Upper lobe of right lung (tissue), 1 donor: ENCODE measurements at regions not wholly inside any gene's neighbourhood (a gene's known extent, or its start where the extent isn't known, plus 50 kb on each side); places are given as distances from the start of the nearest gene placed in this dataset.

ENCODE experiments used
- ATAC-seq: fragments of 200-7000 bp; cut with Tn5 transposase; one replicate; pipeline ENCODE4 v1.9.1; 2020; ENCODE audit warnings: mild to moderate bottlenecking, moderate library complexity
- DNase-seq: peaks from one replicate; pipeline ENCODE4 v3.0.0-alpha.2; 2020
- H3K27ac ChIP-seq: fragments of 200-600 bp; one replicate; pipeline ENCODE4 v1.8.0; 2022
- H3K27me3 ChIP-seq: fragments of 200-600 bp; one replicate; pipeline ENCODE4 v1.8.0; 2022; ENCODE audit warnings: mild to moderate bottlenecking
- H3K36me3 ChIP-seq: fragments of 200-600 bp; one replicate; pipeline ENCODE4 v1.8.0; 2022
- H3K4me1 ChIP-seq: fragments of 200-600 bp; one replicate; pipeline ENCODE4 v1.8.0; 2022
- H3K4me3 ChIP-seq: fragments of 200-600 bp; one replicate; pipeline ENCODE4 v1.8.0; 2022; ENCODE audit warnings: mild to moderate bottlenecking
- H3K9me3 ChIP-seq: fragments of 200-600 bp; one replicate; pipeline ENCODE4 v1.8.0; 2022
- intact Hi-C: fragments of 100-400 bp; cut with DNase I; formaldehyde crosslinking; loops from one replicate; pipeline ENCODE4 v1.11.0; 2022
- TF ChIP-seq, protein P1 (sequence below): fragments of 200-600 bp; IDR thresholded peaks from one replicate; pipeline ENCODE4 v1.8.0; 2022; ENCODE audit warnings: antibody characterized with exemption
- donor health status: DM: no; HTN: yes; CAD: no; lungs with severe emphysema.

DNA sequence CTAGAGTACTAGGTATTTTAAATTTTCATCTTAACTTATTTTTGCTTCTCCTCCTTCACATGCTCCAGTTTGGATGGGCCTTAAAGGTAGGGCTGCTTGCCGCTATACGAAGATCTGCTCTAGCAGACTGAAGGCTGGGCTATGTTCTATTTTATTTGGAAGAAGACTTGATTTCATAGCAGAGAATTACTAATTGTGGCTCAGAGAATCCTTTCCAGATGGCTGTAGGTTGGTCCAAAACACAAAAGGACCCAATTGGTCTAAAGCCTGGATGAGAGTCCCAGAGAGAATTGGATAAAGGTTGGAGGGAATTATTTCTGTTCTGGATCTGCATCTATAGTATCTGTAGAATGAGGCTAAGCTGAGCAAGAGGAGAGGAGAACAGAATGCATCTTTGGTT, 719.4 kb upstream of the PTBP2 start:
- H3K27me3 ChIP-seq = no peaks in the 10 kb centered on the region
- no peak overlapping the region for H3K27ac ChIP-seq

DNA sequence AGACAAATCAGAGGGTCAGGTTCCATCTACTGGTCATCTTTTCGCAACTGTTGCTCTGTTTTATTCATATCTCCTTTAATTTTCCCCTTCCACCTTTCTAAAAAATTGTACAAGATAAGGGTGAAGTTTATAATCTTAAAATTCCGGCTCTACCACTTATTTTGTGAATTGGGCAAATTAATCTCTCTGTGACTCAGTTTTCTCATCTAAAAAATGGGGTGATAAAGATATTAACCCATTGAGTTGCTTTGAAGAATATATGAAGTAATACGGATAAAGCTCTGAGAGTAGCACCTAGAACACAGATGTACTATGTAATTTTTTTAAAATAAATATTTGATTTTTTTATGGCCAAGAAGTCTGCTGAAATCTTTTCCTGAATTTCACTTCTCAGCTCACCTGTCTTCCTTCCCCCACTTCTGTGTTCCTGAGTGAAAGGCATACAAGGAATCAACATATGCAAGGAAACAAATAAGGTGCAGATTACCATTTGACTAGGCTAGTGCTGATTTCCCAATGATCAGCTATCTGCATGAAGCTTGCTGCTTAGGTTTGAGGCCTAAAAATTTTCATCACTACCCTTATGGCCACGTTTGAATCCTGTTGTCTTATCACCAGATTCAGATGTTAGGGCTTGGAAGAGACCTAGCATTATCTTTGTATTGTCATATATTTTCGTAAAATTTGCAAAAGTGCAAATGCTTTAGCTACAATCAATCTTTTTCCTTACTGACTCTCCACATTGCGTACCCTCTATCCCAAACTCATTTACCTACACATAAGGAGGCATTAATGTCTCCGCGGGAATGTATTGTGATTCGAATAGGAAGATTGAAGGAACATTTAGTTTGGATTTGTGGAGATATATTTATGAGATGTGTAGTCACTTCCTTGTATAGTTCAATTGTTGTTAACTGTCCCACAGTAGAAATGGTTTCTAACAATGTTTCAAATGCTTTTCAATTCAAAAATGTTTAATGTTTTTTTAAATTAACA, 718.3 kb upstream of the PTBP2 start:
- Histone ChIP-seq H3K27me3 (no peaks in the 10 kb centered on the region), H3K27ac (no peak overlapping the region), H3K9me3 (no peaks in the 10 kb centered on the region), H3K36me3 (no peaks in the 10 kb centered on the region), H3K4me3 (no peak overlapping the region), H3K4me1 (no peaks in the 10 kb centered on the region)
- DNase-seq (no peak), ATAC-seq (no peak)
- intact Hi-C loops = no loop called here
- TF ChIP-seq, protein P1, sequence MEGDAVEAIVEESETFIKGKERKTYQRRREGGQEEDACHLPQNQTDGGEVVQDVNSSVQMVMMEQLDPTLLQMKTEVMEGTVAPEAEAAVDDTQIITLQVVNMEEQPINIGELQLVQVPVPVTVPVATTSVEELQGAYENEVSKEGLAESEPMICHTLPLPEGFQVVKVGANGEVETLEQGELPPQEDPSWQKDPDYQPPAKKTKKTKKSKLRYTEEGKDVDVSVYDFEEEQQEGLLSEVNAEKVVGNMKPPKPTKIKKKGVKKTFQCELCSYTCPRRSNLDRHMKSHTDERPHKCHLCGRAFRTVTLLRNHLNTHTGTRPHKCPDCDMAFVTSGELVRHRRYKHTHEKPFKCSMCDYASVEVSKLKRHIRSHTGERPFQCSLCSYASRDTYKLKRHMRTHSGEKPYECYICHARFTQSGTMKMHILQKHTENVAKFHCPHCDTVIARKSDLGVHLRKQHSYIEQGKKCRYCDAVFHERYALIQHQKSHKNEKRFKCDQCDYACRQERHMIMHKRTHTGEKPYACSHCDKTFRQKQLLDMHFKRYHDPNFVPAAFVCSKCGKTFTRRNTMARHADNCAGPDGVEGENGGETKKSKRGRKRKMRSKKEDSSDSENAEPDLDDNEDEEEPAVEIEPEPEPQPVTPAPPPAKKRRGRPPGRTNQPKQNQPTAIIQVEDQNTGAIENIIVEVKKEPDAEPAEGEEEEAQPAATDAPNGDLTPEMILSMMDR = no peak

More for the DNA sequence above, 719.4 kb upstream of the PTBP2 start:
- Histone ChIP-seq H3K4me1 (no peaks in the 10 kb centered on the region), H3K36me3 (no peaks in the 10 kb centered on the region), H3K4me3 (no peak overlapping the region), H3K9me3 (no peaks in the 10 kb centered on the region)
- ATAC-seq (no peak), DNase-seq (no peak)
- TF ChIP-seq, protein P1 = no peak
- intact Hi-C loops = no loop called here

DNA sequence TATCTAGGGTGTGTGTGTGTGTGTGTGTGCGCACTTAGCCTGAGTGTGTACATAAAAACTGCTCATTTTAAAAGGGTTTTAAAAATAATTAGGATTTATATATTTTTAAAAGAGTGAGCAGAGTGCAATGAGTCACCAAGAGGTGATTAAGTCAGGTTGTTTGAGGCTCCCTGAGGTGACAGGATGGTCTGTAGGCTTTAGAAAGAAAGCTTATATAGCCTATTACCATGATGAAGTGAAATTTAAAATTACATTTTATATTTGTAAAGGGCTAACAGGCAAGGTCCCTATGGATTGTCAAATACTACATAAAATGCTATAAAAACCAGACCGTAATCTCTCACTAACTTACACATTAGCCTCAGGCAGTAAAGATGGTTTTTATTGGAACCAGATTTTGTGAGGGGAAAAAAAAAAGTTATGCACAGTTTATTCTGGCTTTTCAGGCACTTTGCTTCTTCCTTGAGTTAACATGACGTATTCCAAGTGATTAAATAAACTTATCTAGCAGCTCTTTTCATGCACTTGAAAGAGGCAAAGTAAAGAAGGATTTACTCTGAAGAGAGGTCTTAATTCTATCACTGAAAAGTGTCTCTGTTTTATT, 711.7 kb upstream of the PTBP2 start:
- intact Hi-C loops = no loop called here
- ATAC-seq (no peak), DNase-seq (no peak)
- TF ChIP-seq, protein P1 = no peak
- H3K27ac ChIP-seq = no peak overlapping the region
- H3K36me3 ChIP-seq = no peaks in the 10 kb centered on the region
- H3K27me3 ChIP-seq = no peaks in the 10 kb centered on the region
- no peaks in the 10 kb centered on the region for H3K4me1 ChIP-seq
- H3K4me3 ChIP-seq = no peak overlapping the region
- no peaks in the 10 kb centered on the region for H3K9me3 ChIP-seq

DNA sequence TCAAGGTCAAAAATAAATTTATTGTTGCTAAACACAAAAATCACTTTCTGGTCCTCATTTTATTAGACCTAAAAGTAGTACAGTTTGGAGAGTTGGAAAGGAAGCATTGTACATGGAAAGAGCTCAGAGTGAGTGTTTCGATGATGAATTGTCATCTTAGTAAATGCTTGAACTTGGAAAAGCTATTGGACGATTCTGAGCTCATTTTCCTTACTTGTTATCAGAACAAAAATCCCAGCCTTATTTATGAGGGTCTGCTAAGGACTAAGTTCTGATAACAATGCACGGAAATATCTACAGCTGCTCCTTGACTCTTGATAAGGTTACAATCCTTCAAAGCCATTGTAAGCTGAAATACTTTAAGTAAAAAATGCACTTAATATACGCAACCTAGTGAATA, 710.0 kb upstream of the PTBP2 start:
- no peak for DNase-seq
- intact Hi-C loops = no loop called here
- Histone ChIP-seq H3K4me1 (no peaks in the 10 kb centered on the region), H3K4me3 (no peak overlapping the region), H3K9me3 (no peaks in the 10 kb centered on the region), H3K27me3 (no peaks in the 10 kb centered on the region), H3K36me3 (no peaks in the 10 kb centered on the region), H3K27ac (no peak overlapping the region)
- TF ChIP-seq, protein P1 = no peak
- ATAC-seq = no peak

DNA sequence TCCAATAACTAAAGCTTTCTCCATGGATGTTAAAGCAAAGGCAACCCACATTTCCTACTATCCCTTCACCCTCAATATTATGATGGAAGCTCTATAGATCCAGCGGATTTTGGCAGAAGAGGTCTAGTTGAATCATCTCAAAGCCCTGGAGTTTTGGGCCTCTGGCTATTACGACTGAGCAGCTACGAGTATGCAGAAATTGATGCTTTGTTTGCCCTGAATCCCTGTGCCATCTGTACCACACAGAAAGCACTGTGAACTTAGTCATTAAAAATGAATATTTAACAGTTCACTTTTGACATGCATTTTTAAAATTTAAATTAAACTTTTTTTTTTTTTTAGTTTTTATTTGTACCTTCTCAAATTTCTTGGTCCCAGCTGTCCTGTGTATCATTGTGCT, 705.4 kb upstream of the PTBP2 start:
- intact Hi-C loops = no loop called here
- Histone ChIP-seq H3K4me3 (no peak overlapping the region), H3K4me1 (no peaks in the 10 kb centered on the region), H3K27ac (no peak overlapping the region), H3K27me3 (no peaks in the 10 kb centered on the region), H3K9me3 (no peaks in the 10 kb centered on the region), H3K36me3 (no peaks in the 10 kb centered on the region)
- DNase-seq (no peak), ATAC-seq (no peak)
- TF ChIP-seq, protein P1 = no peak
